ENCODE measurements at regions not wholly inside any gene's neighbourhood (a gene's known extent, or its start where the extent isn't known, plus 50 kb on each side); places are given as distances from the start of the nearest gene placed in this dataset.

- TF ChIP-seq EZH2phosphoT487 (IDR thresholded peaks at IDR 0.05; ENCODE audit: unreplicated experiment): no peak
- TF ChIP-seq REST (IDR thresholded peaks at IDR 0.05; ENCODE audit: unreplicated experiment): no peak
These were observed 532.9 kb downstream of the ANXA1 start (continued) for GRCh38 chr9:73684601-73685000.

- no peak for TF ChIP-seq EZH2 (IDR thresholded peaks at IDR 0.05; ENCODE audit: low read depth, unreplicated experiment)
- TF ChIP-seq ZNF462 (CRISPR knock-in tag; IDR thresholded peaks at IDR 0.05): no peak
- no peak for TF ChIP-seq ZNF114 (CRISPR knock-in tag; IDR thresholded peaks at IDR 0.05)
- TF ChIP-seq JUNB (IDR thresholded peaks at IDR 0.05; ENCODE audit: unreplicated experiment): no peak
- TF ChIP-seq ETS1 (IDR thresholded peaks at IDR 0.05): no peak
- no peak for TF ChIP-seq EZH2phosphoT487 (IDR thresholded peaks at IDR 0.05; ENCODE audit: unreplicated experiment)
- TF ChIP-seq REST (IDR thresholded peaks at IDR 0.05; ENCODE audit: unreplicated experiment): no peak
- TF ChIP-seq POLR2AphosphoS5 (IDR thresholded peaks at IDR 0.05; ENCODE audit: low read depth): no peak
- no peak for TF ChIP-seq ZNF331 (CRISPR knock-in tag; IDR thresholded peaks at IDR 0.05; ENCODE audit: low read depth)
- H3K9me2 ChIP-seq (ENCODE audit: insufficient read depth): peaks cover 6% of the 10 kb centered on the region; the same call in 1 of the 2 replicates
- H3K27ac ChIP-seq (ENCODE audit: low read depth): no peak overlapping the region
- no peaks in the 10 kb centered on the region for H3K27me3 ChIP-seq (ENCODE audit: insufficient read depth)
- DNase-seq (ENCODE audit: low spot score): no peak
- no peak for ATAC-seq
- Mint-ChIP-seq H3K36me3 (ENCODE audit: low read depth) (peaks cover 24% of the 10 kb centered on the region), H3K4me3 (no peak overlapping the region), H3K27ac (no peak overlapping the region), H3K9me3 (peaks cover 22% of the 10 kb centered on the region), H3K4me1 (no peaks in the 10 kb centered on the region), H3K27me3 (ENCODE audit: insufficient read depth, low read depth, poor library complexity) (no peaks in the 10 kb centered on the region)
- no peaks in the 10 kb centered on the region for H4K20me1 ChIP-seq (replicated peaks; ENCODE audit: insufficient read depth)
- H3F3A ChIP-seq (replicated peaks; ENCODE audit: low read depth): no peaks in the 10 kb centered on the region
- no peaks in the 10 kb centered on the region for H3K36me3 ChIP-seq (ENCODE audit: insufficient read depth)
- no peak overlapping the region for H3K4me3 ChIP-seq
- H3K79me2 ChIP-seq (replicated peaks; ENCODE audit: insufficient read depth): no peaks in the 10 kb centered on the region
- no peak overlapping the region for H2AFZ ChIP-seq
- H3K4me2 ChIP-seq: no peak overlapping the region
- no peaks in the 10 kb centered on the region for H3K4me1 ChIP-seq (ENCODE audit: insufficient read depth)
These were observed 534.1 kb downstream of the ANXA1 start for GRCh38 chr9:73685786-73686185.
